ENCODE measurements at regions not wholly inside any gene's neighbourhood (a gene's known extent, or its start where the extent isn't known, plus 50 kb on each side); places are given as distances from the start of the nearest gene placed in this dataset.

GRCh38 chr5:173498739-173499470 is 117.5 kb downstream of the BOD1 start:
- Histone ChIP-seq H4K20me1 (replicated peaks; ENCODE audit: control insufficient read depth, extremely low read depth, insufficient read depth, low read length) (no peaks in the 10 kb centered on the region), H3K79me2 (ENCODE audit: control insufficient read depth, insufficient read depth, low read length) (no peaks in the 10 kb centered on the region), H3K9me3 (replicated peaks; ENCODE audit: control insufficient read depth, insufficient read depth, low read length) (no peaks in the 10 kb centered on the region), H3K27me3 (ENCODE audit: control insufficient read depth in 2 of 2, insufficient read depth in 2 of 2, low read length in 2 of 2) (no peaks in the 10 kb centered on the region), H3K4me2 (ENCODE audit: insufficient read depth, low read length) (no peak overlapping the region), H3K4me3 (replicated peaks in 1 of 3; ENCODE audit: insufficient read depth in 1 of 3, low read depth in 1 of 3, low read length in 3 of 3) (no peak overlapping the region), H3K9ac (replicated peaks; ENCODE audit: extremely low read depth, insufficient read depth, low read length) (no peak overlapping the region), H3K36me3 (ENCODE audit: control insufficient read depth in 2 of 2, extremely low read depth in 1 of 2, insufficient read depth in 2 of 2, low read length in 2 of 2) (no peaks in the 10 kb centered on the region), H3K9me1 (replicated peaks; ENCODE audit: control insufficient read depth, extremely low read depth, insufficient read depth, low read length) (no peaks in the 10 kb centered on the region), H3K27ac (ENCODE audit: insufficient read depth, low read depth, low read length) (no peak overlapping the region), H2AFZ (ENCODE audit: low read depth, low read length) (no peak overlapping the region), H3K4me1 (ENCODE audit: control insufficient read depth, extremely low read depth, insufficient read depth, low read length) (no peaks in the 10 kb centered on the region)
- ChIA-PET CTCF (no interaction called here), POLR2A (no interaction called here)
- intact Hi-C loops (cut with micrococcal nuclease) (no loop called here), dilution Hi-C loops (cut with MboI; ENCODE audit: extremely low pct_ligation_motif_present, low sequenced_read_pairs) (no loop called here)
- no TSS peak for BruUV-seq (replicated peaks)
- DNase-seq (ENCODE audit: low read depth, low spot score) (no peak), FAIRE-seq (no peak)
- TF ChIP-seq GATA2 (IDR thresholded peaks at IDR 0.05; ENCODE audit: insufficient read depth, insufficient read length, low read depth, low read length) (no peak), JUN (IDR thresholded peaks at IDR 0.05; ENCODE audit: borderline replicate concordance, insufficient read depth, insufficient read length, low read depth) (no peak), POLR2A (IDR thresholded peaks at IDR 0.05; ENCODE audit: low read depth, low read length) (no peak), FOS (IDR thresholded peaks at IDR 0.05; ENCODE audit: borderline replicate concordance, insufficient read depth, low read length) (no peak), MAX (IDR thresholded peaks at IDR 0.05; ENCODE audit: insufficient read depth, insufficient read length) (no peak), POLR2AphosphoS5 (IDR thresholded peaks at IDR 0.05; ENCODE audit: insufficient read depth, low read depth, low read length) (no peak), CTCF (IDR thresholded peaks at IDR 0.05; ENCODE audit: extremely low read depth in 1 of 2, insufficient read depth in 1 of 2, low read depth in 1 of 2, low read length in 2 of 2) (no peak), EZH2 (IDR thresholded peaks at IDR 0.05; ENCODE audit: borderline replicate concordance, low read depth, low read length, severe bottlenecking) (no peak), MYC (IDR thresholded peaks at IDR 0.05; ENCODE audit: low read depth, low read length) (no peak)
